Activated CD8-positive, alpha-beta memory T cell treated with anti-CD3 and anti-CD28 coated beads, Interleukin-2, amount 50 U/mL, for 48 hours (primary cell): ENCODE measurements at regions not wholly inside any gene's neighbourhood (a gene's known extent, or its start where the extent isn't known, plus 50 kb on each side); places are given as distances from the start of the nearest gene placed in this dataset.
"Not testable (repeated sequence)": the region's sequence is repeated elsewhere in the genome, so short reads cannot be mapped to it uniquely, and the experiment has no call there.

ENCODE experiments used
- DNase-seq: peaks from one replicate; pipeline ENCODE4 v3.0.0-alpha.2; 2020

- no peak for DNase-seq
Measured at GRCh38 chr9:36521148-36521547, 51.5 kb upstream of the MELK start.

GRCh38 chr9:36517131-36517530 lies 55.6 kb upstream of the MELK start:
- no peak for DNase-seq

DNA sequence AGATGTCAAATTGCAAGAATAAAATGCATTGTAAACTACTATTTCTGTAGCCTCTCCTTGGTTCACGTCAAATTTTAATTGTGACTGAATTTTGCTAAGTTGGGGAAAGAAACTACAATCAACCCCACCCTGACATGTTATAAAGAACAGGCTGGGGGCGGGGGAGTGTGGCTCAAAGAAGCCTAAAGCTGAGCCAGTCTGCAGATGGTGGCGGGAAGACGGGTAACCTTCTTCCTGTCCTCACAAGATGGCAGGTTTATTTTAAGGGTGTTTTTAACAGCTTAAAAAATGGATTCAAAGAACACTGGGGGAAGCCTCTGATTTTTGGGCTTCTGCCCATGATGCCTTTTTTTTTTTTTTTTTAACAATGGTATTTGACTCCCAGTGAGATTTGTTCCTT lies 68.5 kb upstream of the MELK start:
- no peak for DNase-seq

DNA sequence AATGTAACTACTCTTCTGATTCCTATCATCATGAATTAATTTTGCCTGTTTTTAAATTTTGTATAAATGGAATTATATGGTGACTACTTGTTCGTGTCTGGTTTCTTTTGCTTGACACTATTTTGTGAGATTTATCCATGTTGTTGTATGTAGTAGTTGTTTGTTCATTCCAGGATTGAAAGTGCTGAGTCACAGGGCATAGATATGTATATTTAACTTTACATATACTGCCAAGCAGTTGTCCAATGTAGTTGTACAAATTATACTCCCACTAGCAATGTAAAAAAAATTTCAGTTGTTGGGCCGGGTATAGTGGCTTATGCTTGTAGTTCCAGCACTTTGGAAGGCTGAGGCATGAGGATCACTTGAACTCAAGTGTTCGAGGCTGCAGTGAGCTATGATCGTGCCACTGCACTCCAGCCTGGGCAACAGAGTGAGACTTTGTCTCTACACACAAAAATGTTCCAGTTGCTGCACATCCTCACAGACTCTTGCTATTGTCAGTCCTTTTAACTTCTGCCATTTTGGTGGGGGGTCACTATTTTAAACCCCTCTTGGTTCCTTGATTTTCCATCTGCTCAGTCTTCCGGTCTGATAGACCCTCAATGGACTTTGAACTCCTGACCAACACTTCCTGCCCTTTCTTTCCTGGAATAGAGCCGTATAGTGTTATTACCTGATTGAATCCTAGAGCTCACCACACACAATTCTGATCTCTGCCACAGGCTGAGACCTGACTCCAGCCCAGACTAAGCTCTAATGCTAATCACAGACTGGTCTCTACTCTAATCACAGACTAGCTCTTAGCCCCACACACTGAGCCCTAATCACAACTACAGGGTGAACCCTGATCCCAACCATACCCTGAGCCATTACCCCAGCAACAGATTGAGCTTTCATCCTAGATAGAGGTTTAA lies 69.3 kb upstream of the MELK start:
- no peak for DNase-seq

GRCh38 chr9:36501727-36502126 lies 71.0 kb upstream of the MELK start:
- DNase-seq: no peak

DNA sequence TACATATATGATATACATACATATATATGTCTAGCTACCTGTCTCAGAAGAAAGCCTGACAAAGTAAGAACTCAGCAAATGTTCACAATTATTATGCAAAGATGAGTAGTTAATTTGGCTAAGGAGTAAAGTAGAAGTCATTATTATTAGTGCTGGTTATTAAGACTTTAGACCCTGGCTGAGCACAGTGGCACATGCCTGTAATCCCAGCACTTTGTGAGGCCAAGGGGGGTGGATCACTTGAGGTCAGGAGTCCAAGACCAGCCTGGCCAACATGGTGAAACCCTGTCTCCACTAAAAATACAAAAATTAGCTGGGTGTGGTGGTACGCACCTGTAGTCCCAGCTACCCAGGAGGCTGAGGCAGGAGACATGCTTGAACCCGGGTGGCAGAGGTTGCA lies 71.8 kb upstream of the MELK start:
- DNase-seq: not testable (repeated sequence)

DNA sequence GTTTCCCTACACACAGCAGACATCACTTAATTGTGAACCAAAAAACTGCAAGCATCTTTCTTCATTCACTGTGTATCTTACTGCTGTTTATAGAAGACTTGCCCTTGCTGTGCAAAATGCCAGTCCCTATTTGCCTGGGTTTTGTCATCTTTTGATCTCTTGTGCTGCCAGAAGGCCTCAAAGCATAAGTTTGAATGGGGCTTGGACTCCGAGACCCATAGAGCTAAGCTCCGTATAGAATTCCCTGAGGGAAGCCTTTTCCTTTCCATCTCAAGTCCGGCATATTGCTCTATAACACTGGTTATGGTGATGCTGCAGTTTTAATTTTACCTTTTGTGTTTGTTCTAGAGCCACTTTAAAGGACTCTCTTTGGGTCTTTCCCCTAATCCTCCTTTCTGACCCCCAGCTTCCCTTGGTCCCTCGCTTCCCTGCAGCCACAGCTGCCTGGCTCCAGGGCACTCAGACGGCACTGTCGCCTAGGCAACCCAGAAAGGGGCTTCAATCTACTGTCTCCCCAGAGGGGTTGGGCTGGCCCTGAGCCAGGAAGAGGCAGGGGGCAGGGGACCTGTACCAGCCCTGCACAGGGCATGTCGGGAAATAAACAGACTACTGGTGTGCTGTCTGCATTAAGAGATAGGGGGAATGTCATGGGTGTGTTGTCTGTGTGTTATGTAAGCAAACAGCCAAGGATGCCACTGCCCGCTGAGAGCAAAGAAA lies 73.4 kb upstream of the MELK start:
- no peak for DNase-seq

DNA sequence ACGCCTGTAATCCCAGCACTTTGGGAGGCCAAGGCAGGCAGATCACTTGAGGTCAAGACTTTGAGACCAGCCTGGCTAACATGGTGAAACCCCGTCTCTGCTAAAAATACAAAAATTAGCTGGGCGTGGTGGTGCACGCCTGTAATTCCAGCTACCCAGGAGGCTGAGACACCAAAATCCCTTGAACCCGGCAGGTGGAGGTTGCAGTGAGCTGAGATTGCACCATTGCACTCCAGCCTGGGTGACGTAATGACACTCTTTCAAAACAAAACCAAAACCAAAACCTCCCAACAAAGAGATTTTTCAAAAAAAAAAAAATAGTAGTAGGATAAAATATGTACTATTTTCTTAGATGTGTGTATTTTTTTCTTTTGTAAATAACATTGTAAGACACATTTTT lies 79.1 kb upstream of the MELK start:
- DNase-seq: not testable (repeated sequence)

GRCh38 chr9:36492865-36493264 lies 79.8 kb upstream of the MELK start:
- no peak for DNase-seq

GRCh38 chr9:36489453-36489852 lies 83.2 kb upstream of the MELK start:
- no peak for DNase-seq

DNA sequence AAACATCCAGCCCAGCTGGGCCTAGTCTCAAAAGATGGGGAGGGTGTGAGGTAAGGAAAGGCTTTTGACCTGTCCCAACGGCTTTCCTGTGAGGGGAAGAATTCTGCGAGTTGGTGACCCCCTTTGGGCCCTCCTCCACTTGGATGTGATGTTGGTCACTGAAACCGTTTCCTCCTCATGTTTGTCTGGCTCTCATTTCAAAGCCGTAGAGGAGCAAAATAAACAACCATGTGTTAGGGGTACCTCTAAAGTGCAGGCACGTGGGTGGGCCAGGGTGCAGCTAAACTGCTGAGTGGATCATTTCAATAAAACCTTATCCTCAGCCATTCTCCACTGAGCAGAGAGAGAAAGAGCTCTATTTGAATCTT lies 84.3 kb upstream of the MELK start:
- no peak for DNase-seq

GRCh38 chr9:36487482-36488388 lies 85.0 kb upstream of the MELK start:
- peak; percentile 93 for DNase-seq

DNA sequence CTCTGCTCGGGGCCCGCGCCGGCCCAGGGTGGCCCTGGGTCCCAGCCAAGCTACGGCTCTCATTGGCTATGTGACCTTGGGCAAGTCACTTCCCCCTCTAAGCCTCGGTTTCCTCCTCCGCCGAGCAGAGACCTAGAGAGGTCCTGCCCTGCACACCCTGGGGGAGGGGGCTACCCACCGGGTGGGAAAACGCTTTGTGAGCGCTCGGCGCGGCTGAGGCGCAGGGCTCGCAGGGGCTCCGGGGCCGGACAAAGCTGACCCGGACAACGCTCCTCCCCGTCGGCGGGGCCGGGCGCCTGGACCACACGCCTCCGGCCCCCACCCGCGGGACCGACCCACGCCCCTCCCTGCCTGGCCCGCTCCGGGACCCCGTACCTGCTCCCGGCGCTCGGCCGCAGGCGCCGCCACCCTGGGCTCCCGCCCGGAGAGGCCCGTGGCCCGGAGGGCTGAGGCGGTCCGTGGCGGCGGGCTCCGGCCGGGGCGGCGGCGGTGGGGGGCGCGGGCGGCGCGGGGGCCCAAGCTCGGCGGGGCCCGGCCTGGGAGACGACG lies 85.7 kb upstream of the MELK start:
- DNase-seq: peak; percentile 83

DNA sequence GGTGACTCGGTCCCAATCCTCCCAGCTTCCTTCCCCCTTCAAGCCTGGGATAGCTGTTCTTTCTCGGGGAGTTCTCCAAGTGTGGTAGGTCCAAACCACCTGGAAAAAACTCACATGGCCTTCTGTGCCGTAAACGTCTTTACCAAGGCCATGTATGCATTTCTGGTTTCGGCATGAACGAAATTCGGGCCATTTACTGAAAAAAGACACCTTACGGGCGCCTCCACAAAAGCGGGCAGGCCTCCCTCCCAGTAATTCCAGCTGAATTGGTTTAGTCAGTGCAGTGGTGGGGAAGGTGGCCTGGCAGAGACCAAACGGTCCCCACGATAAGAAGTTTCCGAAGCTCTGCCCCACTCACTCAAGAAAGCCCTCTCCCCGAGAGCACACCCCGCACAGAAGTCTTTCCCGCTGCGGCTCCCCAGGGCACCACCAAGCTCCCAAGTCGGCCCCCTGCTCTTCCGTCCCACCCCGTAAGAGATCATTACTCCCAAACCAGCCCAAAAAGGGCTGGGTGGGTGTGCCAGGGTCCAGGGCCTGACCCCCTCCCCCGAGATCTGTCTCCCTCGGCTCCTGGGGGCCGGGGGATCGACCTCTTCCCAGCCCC lies 86.3 kb upstream of the MELK start:
- no peak for DNase-seq

GRCh38 chr9:36485647-36486328 lies 85.7 kb upstream of the RNF38 start:
- no peak for DNase-seq

- no peak for DNase-seq
Measured at GRCh38 chr9:36484124-36484523, 84.1 kb upstream of the RNF38 start.

DNA sequence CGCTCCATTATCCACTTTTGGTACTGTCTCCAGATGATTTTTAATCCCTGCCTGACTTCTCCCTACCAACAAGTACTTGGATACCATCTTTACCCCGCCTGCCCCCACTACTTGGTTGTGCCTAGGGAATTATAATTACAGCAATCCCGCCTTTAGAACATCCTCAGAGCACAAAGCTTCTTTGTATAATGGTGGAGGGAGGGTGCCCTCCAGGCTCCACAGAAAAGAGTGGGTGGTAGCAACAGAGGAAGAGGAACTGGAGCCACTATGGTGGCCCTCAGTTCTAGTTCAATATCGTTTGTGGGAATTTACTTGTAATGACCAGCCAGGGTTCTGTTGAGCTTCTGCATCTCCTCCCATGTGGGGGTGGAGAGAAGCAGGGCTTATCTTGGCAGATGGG lies 79.0 kb upstream of the RNF38 start:
- DNase-seq: no peak

DNA sequence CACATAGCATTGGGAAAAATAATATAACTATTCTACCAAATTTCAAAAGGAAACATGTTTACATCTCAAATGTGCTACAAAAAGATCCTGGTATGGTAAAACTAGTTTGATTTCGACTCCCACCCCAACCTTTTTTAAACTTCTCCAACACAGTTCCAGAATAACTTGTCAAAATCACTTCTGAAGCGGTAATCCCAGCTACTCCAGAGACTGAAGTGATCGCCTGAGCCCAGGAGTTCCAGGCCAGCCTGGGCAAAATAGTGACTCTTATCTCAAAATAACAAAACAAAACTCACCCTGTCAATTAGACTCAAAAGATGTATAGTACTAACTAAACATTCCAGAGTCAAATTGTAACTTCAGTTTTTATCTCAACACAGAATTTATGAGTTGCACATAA lies 71.3 kb upstream of the RNF38 start:
- no peak for DNase-seq

- peak; percentile 69 for DNase-seq
Measured at GRCh38 chr9:36470643-36471290, 70.7 kb upstream of the RNF38 start.

DNA sequence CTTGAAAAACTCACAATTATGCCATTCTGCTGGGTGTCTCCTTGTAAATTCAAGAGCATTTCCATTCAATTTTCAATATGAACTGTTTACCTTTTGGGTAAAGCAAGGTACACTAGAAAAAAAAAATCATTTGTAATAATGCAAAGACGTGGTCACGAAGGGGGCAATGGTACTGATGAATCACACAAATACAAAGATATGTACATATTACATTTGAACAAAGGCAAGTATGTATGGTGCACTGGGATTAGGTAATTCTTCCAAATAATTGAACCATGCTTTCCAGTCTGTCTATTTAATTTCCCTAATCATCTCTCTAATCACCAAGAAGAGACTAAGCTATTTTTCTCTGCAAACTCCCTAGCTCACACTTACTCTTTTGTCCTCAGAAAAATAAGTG lies 63.4 kb upstream of the RNF38 start:
- no peak for DNase-seq

- no peak for DNase-seq
Measured at GRCh38 chr9:36462245-36462644, 62.2 kb upstream of the RNF38 start.
